Adipocyte (in vitro differentiated cells): ENCODE measurements at regions not wholly inside any gene's neighbourhood (a gene's known extent, or its start where the extent isn't known, plus 50 kb on each side); places are given as distances from the start of the nearest gene placed in this dataset.
"Not testable (repeated sequence)": the region's sequence is repeated elsewhere in the genome, so short reads cannot be mapped to it uniquely, and the experiment has no call there.

Experiments
- DNase-seq: peaks from one replicate; pipeline ENCODE4 v3.0.0-alpha.2; 2015; ENCODE audit warnings: low read depth
- H3K27me3 ChIP-seq: replicated peaks from 2 replicates; pipeline ENCODE4 v1.7.0; 2013; ENCODE audit warnings: mild to moderate bottlenecking, low read length, moderate library complexity; ENCODE audit not compliant: control insufficient read depth, insufficient read depth
- H3K36me3 ChIP-seq: 2 replicates; pipeline ENCODE4 v1.7.0; 2013; ENCODE audit warnings: low read length, mild to moderate bottlenecking, moderate library complexity; ENCODE audit not compliant: control insufficient read depth, insufficient read depth, severe bottlenecking
- H3K4me1 ChIP-seq: 2 replicates; pipeline ENCODE4 v1.7.0; 2013; ENCODE audit warnings: mild to moderate bottlenecking, low read length, moderate library complexity; ENCODE audit not compliant: control insufficient read depth, insufficient read depth
- H3K4me3 ChIP-seq: 2 replicates; pipeline ENCODE4 v1.7.0; 2013; ENCODE audit warnings: mild to moderate bottlenecking, low read length, moderate library complexity
- H3K9ac ChIP-seq: 2 replicates; pipeline ENCODE4 v1.7.0; 2013; ENCODE audit warnings: mild to moderate bottlenecking, low read length, moderate library complexity
- H3K9me3 ChIP-seq: 2 replicates; pipeline ENCODE4 v1.7.0; 2013; ENCODE audit warnings: mild to moderate bottlenecking, low read length, moderate library complexity; ENCODE audit not compliant: control insufficient read depth

DNA sequence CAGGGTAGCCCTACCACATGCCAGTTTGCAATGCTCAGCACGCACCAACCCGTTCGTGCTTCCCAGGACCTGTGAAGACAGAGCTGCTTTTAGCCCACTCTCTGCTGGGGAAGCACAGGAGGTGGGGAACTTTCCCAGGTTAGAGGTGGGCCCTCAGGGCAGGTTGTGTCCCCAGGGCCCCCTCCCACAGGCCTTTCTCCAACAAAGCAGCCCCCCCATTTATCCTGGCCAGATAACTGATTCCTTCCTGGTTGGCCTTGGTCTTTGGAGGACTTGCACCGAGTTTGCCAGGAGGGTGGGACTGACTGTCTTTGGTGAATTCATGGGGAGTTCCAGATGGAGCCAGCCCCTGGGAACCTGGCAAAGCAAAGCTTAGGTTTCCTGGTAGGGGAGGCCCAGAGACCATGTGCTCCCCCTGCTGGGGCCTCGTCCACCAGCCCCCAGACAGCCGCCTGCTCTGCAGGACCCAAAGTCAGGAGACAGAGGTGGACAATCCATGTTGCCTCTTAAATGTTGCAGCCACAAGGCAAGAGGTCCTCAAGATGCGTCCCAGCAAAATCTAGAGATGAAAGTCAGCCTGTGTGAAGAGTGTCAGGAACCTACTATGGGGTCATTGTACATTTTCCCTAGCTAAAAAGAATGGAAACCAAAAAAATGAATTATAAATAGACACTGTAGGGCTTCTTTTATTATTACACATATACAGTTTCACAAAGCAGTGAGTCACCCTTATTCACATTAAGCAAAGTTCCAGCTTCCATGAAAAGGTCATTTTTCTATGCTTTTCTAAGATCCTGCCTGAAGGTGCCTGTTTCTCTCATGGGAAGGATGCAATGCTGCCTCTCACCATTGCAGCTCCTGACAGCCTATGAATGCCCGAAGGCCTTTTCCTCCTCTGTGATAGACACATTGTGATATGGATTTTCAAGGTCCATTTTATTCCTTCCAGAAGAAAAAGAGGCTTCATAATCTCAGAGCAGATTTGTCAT, 497.8 kb downstream of the PREX1 start:
- no peak overlapping the region for H3K4me3 ChIP-seq
- peak; percentile 39 for DNase-seq
- no peak overlapping the region for H3K9ac ChIP-seq
- peaks cover 9% of the 10 kb centered on the region for H3K4me1 ChIP-seq
- H3K9me3 ChIP-seq = no peaks in the 10 kb centered on the region
- H3K27me3 ChIP-seq = peaks cover 22% of the 10 kb centered on the region
- H3K36me3 ChIP-seq = no peaks in the 10 kb centered on the region

DNA sequence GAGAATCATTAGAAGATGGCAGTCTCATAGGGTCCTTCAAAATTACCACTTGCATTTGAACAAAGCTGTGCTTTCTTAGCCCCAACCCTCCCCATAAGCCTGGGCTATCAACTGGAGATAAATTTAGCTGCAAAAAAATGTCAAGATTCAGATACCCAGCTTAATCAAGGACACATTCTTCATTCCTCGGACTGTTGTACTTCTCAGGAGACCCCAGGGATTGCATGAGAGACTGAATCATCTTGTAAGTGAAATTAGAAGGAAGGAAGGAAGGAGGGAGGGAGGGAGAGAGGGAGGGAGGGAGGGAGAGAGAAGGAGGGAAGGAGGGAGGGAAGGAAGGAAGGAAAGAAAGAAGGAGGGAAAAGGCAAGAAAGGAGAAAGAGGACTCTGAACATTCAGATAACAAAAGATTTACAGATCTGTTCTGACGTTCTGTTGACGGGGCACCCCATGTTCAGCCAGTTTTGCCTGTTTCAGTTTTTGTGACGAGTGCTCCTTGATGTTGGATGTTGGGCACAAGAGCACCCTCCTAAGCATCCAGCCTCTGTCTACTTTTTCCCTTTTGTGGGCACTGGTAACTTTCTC, 498.7 kb downstream of the PREX1 start:
- H3K4me1 ChIP-seq = peaks cover 9% of the 10 kb centered on the region
- peaks cover 26% of the 10 kb centered on the region for H3K27me3 ChIP-seq
- H3K9me3 ChIP-seq = no peaks in the 10 kb centered on the region
- H3K36me3 ChIP-seq = no peaks in the 10 kb centered on the region
- H3K9ac ChIP-seq = no peak overlapping the region
- no peak overlapping the region for H3K4me3 ChIP-seq
- DNase-seq = no peak

DNA sequence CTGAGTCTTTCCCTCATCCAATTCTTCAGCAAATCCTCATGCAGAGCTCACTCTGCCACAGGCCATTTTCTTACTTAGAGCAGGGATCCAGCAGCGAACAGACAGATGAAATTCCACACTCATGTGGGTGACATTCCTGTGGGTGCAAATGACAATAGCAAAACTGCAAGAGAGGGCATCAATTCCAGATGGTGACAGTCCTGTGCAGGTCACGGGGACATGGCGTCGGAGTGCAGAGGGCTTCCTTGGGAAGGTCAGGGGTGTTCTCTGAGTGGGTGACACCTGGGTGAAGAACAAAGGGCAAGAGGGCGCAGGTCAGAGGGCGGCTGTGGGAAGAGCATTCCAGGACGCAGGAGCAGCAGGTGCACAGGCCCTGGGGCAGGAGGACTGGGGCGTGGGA, 500.0 kb downstream of the PREX1 start:
- H3K4me1 ChIP-seq, H3K9me3 ChIP-seq, DNase-seq, H3K9ac ChIP-seq, H3K4me3 ChIP-seq, H3K36me3 ChIP-seq: not testable (repeated sequence)
- peaks cover 36% of the 10 kb centered on the region for H3K27me3 ChIP-seq

DNA sequence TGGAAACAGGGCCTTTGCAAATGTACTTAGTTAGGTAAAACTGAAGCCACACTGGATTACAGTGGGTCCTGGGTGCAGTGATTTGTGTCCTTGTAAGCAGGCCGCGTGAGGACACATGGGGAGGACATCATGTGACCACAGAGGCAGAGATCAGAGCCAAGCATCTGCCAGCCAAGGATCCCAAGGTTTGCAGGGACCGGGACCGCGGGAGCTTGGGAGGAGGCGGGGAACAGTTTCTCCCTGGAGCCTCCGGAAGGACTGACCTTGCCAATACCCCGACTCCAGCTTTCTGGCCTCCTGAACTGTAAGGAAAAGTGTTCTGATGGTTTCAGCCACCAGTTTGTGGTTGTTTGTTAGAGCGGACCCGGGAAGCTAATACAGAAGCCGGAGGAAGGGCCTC, 500.9 kb downstream of the PREX1 start:
- peaks cover 36% of the 10 kb centered on the region for H3K27me3 ChIP-seq
- DNase-seq = no peak
- H3K9ac ChIP-seq = no peak overlapping the region
- no peak overlapping the region for H3K4me3 ChIP-seq
- H3K4me1 ChIP-seq = peaks cover 9% of the 10 kb centered on the region
- no peaks in the 10 kb centered on the region for H3K36me3 ChIP-seq
- no peaks in the 10 kb centered on the region for H3K9me3 ChIP-seq

DNA sequence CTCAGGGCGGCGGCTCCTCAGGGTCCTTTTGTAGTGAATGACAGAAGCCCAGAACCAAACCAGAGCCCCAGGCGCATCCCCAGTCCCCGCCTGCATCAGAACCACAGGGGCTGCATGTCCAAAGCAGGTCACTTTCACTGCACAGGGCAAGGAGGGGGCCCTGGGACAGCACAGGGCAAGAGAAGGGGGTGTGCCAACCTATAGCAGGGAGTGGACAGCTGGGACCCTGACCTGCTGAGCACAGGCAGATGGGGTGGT, 501.4 kb downstream of the PREX1 start:
- H3K4me1 ChIP-seq = peaks cover 9% of the 10 kb centered on the region
- H3K9ac ChIP-seq = no peak overlapping the region
- peaks cover 36% of the 10 kb centered on the region for H3K27me3 ChIP-seq
- H3K4me3 ChIP-seq = no peak overlapping the region
- no peaks in the 10 kb centered on the region for H3K36me3 ChIP-seq
- no peak for DNase-seq
- no peaks in the 10 kb centered on the region for H3K9me3 ChIP-seq

DNA sequence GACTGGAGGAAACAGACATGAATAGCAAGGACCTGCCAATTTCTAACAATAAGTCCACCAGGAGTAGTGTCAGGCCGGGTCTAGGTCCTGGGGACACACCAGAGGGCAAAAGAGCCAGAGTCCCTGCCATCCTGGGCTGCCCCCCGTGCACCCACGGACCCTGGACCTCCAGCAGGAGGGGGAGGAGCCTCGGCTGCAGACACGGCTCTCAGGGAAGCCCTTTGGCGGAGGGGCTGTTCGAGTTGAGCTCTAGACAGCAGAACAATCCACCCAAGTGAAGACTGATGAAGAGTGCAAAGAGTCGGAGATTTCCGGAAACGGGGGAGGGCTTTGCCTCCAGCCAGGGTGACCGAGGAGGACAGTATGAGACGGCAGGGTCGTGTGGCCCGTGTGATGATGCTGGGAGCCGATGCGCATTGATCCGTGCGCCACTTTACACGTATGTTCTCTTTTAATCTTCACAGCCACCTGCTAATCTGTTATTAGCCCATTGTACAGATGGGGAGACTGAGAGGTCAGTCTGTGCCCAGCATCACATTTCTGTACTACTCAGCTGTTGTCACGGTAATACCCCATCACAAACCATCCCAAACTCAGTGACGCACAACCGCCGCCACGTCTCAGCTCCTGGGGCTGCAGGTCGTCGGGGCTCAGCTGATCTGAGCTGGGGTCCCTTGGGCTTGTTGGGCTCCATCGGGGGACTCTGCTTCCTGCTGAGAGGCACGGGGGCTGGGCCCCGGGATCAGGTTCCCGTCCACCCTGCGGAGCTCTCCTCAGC, 502.0 kb downstream of the PREX1 start:
- Histone ChIP-seq H3K36me3 (no peaks in the 10 kb centered on the region), H3K9me3 (no peaks in the 10 kb centered on the region), H3K4me1 (peaks cover 9% of the 10 kb centered on the region), H3K9ac (no peak overlapping the region), H3K4me3 (no peak overlapping the region), H3K27me3 (peaks cover 36% of the 10 kb centered on the region)
- DNase-seq = no peak

DNA sequence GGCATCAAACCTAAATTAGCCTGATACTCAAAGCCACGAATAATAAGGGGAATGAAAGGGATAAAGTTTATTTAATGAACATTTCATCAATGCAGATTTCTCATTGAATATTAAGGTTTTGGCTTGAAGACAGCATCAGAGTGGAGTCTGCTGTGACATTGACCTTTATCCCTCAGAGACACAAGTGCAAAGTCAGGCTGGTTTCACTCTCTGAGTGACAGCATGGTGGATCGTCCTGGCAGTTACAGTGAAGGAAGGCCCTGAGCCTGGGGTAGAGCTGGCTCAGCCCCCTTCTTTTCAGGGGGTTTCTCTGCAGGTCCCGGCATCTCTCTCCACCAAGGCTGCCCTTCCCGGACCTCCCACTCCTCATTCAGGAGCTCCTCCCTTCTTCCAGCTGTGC, 503.1 kb downstream of the PREX1 start:
- no peak for DNase-seq
- Histone ChIP-seq H3K4me3 (no peak overlapping the region), H3K9ac (no peak overlapping the region), H3K9me3 (no peaks in the 10 kb centered on the region), H3K27me3 (peaks cover 44% of the 10 kb centered on the region), H3K36me3 (no peaks in the 10 kb centered on the region), H3K4me1 (peaks cover 1% of the 10 kb centered on the region)

DNA sequence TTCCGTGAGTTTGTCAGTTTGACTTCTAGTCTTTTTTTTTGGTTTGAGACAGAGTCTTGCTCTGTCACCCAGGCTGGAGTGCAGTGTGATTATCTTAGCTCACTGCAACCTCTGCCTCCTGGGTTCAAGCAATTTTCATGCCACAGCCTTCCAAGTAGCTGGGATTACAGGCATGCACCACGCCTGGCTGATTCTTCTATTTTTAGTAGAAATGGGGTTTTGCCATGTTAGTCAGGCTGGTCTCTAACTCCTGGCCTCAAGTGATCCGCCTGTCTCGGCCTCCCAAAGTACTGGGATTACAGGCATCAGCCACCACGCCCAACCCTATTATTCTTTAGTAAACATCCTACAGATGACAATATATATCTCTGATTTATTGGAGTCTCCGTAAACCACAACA, 506.5 kb downstream of the PREX1 start:
- no peaks in the 10 kb centered on the region for H3K9me3 ChIP-seq
- H3K27me3 ChIP-seq = peaks cover 62% of the 10 kb centered on the region
- no peak for DNase-seq
- H3K36me3 ChIP-seq = no peaks in the 10 kb centered on the region
- H3K4me1 ChIP-seq = no peaks in the 10 kb centered on the region
- H3K4me3 ChIP-seq = no peak overlapping the region
- H3K9ac ChIP-seq = no peak overlapping the region

DNA sequence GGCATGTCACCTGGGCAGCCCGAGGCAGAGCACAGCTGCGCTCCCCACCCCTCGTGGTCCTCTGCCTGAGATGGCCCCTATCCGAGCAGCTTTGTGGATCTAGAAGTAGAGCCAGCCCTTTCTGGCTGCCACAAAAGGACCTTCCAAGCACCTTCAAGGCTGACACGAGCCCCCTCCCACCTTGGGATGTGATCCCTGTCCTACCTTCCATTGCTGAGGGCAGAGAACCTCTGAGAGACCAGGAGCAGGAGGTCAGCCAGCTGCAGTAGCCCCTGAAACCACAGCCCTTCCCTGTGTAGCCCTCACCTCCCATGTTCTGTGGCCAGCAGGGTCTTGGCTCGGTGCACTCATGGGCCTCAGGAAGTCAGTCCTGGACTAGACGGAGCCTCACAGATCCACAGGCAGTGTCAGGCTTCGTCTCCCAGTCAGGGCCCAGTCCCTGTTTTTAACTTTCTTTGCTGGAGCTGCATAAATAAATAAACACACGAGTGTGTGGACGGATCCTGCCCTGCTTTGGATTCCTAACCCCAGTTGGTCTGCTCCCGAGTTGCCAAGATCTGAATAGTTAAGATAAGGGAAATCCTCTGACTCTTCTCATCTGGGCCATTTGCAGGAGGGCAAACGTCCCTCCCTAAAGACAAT, 507.7 kb downstream of the PREX1 start:
- H3K9me3 ChIP-seq = no peaks in the 10 kb centered on the region
- no peak overlapping the region for H3K4me3 ChIP-seq
- peak; percentile 16 for DNase-seq
- H3K36me3 ChIP-seq = no peaks in the 10 kb centered on the region
- H3K27me3 ChIP-seq = peaks cover 52% of the 10 kb centered on the region
- no peak overlapping the region for H3K9ac ChIP-seq
- no peaks in the 10 kb centered on the region for H3K4me1 ChIP-seq

DNA sequence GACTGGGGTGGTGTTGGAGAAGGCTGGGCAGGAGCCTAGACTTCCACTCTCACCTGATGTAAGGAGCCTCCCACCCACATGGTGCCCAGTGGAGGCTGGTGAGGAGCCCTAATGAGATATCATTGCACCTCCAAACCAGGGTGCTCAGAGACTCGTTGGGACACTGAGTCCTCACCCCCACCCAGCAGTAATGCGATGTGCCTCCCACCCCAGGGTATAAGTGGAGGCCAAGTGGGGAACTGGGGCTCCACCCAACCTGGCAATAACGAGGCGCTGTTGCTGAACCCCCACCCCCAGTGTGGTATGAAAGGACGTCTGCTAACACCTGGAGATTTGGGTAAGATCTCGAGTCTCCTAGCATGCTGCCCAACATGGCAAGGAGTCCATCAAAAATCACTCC, 510.2 kb downstream of the PREX1 start:
- peaks cover 45% of the 10 kb centered on the region for H3K27me3 ChIP-seq
- H3K4me3 ChIP-seq = no peak overlapping the region
- no peak overlapping the region for H3K9ac ChIP-seq
- H3K36me3 ChIP-seq = no peaks in the 10 kb centered on the region
- DNase-seq = no peak
- H3K4me1 ChIP-seq = no peaks in the 10 kb centered on the region
- no peaks in the 10 kb centered on the region for H3K9me3 ChIP-seq
